ENCODE measurements at regions not wholly inside any gene's neighbourhood (a gene's known extent, or its start where the extent isn't known, plus 50 kb on each side); places are given as distances from the start of the nearest gene placed in this dataset.

GRCh38 chr18:60027397-60027796 lies 127.6 kb downstream of the PMAIP1 start:
- Histone ChIP-seq H3K4me3 (no peak overlapping the region), H3K36me3 (no peaks in the 10 kb centered on the region), H3K27ac (no peak overlapping the region), H3K4me1 (ENCODE audit: low read depth) (no peaks in the 10 kb centered on the region), H3K27me3 (no peaks in the 10 kb centered on the region), H3K9me3 (ENCODE audit: low read depth) (no peaks in the 10 kb centered on the region)
- DNase-seq (ENCODE audit: low read depth in 1 of 2, low spot score in 1 of 2): no peak
- TF ChIP-seq, protein P1, sequence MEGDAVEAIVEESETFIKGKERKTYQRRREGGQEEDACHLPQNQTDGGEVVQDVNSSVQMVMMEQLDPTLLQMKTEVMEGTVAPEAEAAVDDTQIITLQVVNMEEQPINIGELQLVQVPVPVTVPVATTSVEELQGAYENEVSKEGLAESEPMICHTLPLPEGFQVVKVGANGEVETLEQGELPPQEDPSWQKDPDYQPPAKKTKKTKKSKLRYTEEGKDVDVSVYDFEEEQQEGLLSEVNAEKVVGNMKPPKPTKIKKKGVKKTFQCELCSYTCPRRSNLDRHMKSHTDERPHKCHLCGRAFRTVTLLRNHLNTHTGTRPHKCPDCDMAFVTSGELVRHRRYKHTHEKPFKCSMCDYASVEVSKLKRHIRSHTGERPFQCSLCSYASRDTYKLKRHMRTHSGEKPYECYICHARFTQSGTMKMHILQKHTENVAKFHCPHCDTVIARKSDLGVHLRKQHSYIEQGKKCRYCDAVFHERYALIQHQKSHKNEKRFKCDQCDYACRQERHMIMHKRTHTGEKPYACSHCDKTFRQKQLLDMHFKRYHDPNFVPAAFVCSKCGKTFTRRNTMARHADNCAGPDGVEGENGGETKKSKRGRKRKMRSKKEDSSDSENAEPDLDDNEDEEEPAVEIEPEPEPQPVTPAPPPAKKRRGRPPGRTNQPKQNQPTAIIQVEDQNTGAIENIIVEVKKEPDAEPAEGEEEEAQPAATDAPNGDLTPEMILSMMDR (IDR thresholded peaks at IDR 0.05; ENCODE audit: low read depth, low read length): no peak

- no peaks in the 10 kb centered on the region for H3K4me1 ChIP-seq (ENCODE audit: low read depth)
- no peaks in the 10 kb centered on the region for H3K36me3 ChIP-seq
- H3K4me3 ChIP-seq: no peak overlapping the region
- H3K27ac ChIP-seq: no peak overlapping the region
- DNase-seq (ENCODE audit: low read depth in 1 of 2, low spot score in 1 of 2): peak in 1 of 2 donors; percentile 11
- H3K9me3 ChIP-seq (ENCODE audit: low read depth): no peaks in the 10 kb centered on the region
- H3K27me3 ChIP-seq: no peaks in the 10 kb centered on the region
- TF ChIP-seq, protein P1 (IDR thresholded peaks at IDR 0.05; ENCODE audit: low read depth, low read length): no peak
Measured at GRCh38 chr18:60024857-60025256, 125.1 kb downstream of the PMAIP1 start.

GRCh38 chr18:60024345-60024744 lies 124.5 kb downstream of the PMAIP1 start:
- Histone ChIP-seq H3K4me3 (no peak overlapping the region), H3K36me3 (no peaks in the 10 kb centered on the region), H3K4me1 (ENCODE audit: low read depth) (no peaks in the 10 kb centered on the region), H3K9me3 (ENCODE audit: low read depth) (no peaks in the 10 kb centered on the region), H3K27ac (no peak overlapping the region), H3K27me3 (no peaks in the 10 kb centered on the region)
- TF ChIP-seq, protein P1 (IDR thresholded peaks at IDR 0.05; ENCODE audit: low read depth, low read length): no peak
- DNase-seq (ENCODE audit: low read depth in 1 of 2, low spot score in 1 of 2): no peak

DNA sequence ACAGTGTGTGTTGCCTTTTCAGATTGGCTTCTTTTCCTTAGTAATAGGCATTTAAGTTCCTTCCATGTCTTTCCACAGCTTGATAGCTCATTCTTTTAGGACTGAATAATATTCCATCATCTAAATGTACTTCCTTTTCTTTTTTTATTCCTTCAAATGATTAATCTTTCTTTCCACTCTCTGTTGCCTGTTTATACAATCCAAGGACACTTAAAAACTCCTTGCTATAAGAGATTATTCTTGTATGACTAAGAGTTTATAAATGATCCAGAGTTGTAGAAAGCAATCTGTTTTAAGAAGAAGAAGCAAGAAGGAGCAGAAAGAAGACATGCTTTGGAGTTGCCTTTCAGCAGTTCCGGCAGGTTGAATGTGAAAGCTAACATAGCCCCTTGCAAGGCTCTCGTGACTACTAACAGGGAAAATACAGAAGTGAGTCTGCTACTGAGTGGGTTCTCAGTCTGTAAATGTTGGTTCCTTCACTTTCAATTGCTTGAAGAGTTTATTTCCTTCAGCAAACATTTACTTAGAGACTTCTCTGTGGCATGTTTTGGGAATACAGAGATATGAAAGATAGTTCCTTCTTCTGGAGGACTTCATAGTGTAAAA lies 123.0 kb downstream of the PMAIP1 start:
- no peak overlapping the region for H3K27ac ChIP-seq
- no peaks in the 10 kb centered on the region for H3K4me1 ChIP-seq (ENCODE audit: low read depth)
- no peaks in the 10 kb centered on the region for H3K36me3 ChIP-seq
- H3K4me3 ChIP-seq: no peak overlapping the region
- TF ChIP-seq, protein P1 (IDR thresholded peaks at IDR 0.05; ENCODE audit: low read depth, low read length): no peak
- no peak for DNase-seq (ENCODE audit: low read depth in 1 of 2, low spot score in 1 of 2)
- H3K27me3 ChIP-seq: no peaks in the 10 kb centered on the region
- no peaks in the 10 kb centered on the region for H3K9me3 ChIP-seq (ENCODE audit: low read depth)

DNA sequence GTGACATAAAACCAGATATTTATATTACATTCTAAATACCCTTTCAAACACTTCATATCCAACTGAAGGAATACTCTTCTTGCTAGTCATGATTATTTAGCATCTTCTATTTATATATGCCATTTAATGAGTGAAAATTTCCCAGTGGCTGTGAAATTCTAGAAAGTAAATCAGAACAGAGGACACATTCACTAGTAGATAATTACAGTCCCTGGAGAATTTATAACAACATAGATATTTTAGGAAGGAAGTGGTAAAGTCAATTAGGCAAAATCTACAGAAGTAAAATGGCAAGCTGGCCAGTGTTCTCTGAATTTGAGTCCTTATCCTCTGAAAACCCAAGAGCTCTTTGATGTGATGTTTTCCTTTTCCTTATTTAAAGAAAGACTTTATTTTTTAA lies 121.8 kb downstream of the PMAIP1 start:
- no peak overlapping the region for H3K4me3 ChIP-seq
- no peaks in the 10 kb centered on the region for H3K36me3 ChIP-seq
- no peaks in the 10 kb centered on the region for H3K4me1 ChIP-seq (ENCODE audit: low read depth)
- no peak overlapping the region for H3K27ac ChIP-seq
- H3K9me3 ChIP-seq (ENCODE audit: low read depth): no peaks in the 10 kb centered on the region
- DNase-seq (ENCODE audit: low read depth in 1 of 2, low spot score in 1 of 2): no peak
- TF ChIP-seq, protein P1 (IDR thresholded peaks at IDR 0.05; ENCODE audit: low read depth, low read length): no peak
- no peaks in the 10 kb centered on the region for H3K27me3 ChIP-seq

Data from cardiac muscle cell (in vitro differentiated cells and primary cell).